ENCODE measurements at regions not wholly inside any gene's neighbourhood (a gene's known extent, or its start where the extent isn't known, plus 50 kb on each side); places are given as distances from the start of the nearest gene placed in this dataset.
"Not testable (repeated sequence)": the region's sequence is repeated elsewhere in the genome, so short reads cannot be mapped to it uniquely, and the experiment has no call there.

DNA sequence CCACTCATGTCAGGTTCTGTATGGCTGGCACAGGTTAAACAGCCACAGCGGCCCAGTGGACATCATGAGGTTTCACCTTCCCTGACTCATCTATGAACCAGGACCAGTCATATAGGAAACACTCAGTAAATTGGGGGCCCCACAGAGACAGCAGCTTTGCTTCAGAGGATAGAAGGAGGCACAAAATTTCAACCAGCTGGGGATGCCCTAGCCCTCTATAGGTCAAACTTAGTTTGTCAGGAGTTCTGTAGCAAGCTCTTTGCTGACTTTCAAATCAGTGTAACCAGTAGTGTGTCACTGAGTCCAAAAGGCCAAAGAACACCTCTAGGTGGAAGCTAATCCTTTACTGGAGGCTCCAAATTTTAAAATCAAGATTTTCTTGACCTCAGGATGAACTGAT lies 4157.8 kb upstream of the TPTE start:
- H3K4me2 ChIP-seq (ENCODE audit: low read length); H3K79me2 ChIP-seq (ENCODE audit: insufficient read depth, low read depth, low read length); H3K9me3 ChIP-seq (ENCODE audit: low read length); H3K27ac ChIP-seq (ENCODE audit: low read depth, low read length, poor library complexity, severe bottlenecking); intact Hi-C loops (cut with micrococcal nuclease; ENCODE audit: unreplicated experiment); H3K36me3 ChIP-seq (ENCODE audit: insufficient read depth, low read length); H3K4me1 ChIP-seq (ENCODE audit: insufficient read depth, low read length, poor library complexity, severe bottlenecking); DNase-seq (ENCODE audit: low spot score); BruUV-seq (replicated peaks); H3K9me2 ChIP-seq (ENCODE audit: insufficient read depth, low read length); H4K20me1 ChIP-seq (ENCODE audit: insufficient read depth, low read length); H2AFZ ChIP-seq (ENCODE audit: low read length); H3K4me3 ChIP-seq (ENCODE audit: low read depth, low read length, poor library complexity, severe bottlenecking): not testable (repeated sequence)
- ChIA-PET CTCF (ENCODE audit: unreplicated experiment) (interaction anchor here (1.9 kb wide), 1 partner anchor 10 kb away, joined by 5 read pairs; no protein-coding TSS in a partner anchor), POLR2A (interaction anchor here (5.1 kb wide), 1 partner anchor 10 kb away, joined by 53 read pairs; no protein-coding TSS in a partner anchor)

DNA sequence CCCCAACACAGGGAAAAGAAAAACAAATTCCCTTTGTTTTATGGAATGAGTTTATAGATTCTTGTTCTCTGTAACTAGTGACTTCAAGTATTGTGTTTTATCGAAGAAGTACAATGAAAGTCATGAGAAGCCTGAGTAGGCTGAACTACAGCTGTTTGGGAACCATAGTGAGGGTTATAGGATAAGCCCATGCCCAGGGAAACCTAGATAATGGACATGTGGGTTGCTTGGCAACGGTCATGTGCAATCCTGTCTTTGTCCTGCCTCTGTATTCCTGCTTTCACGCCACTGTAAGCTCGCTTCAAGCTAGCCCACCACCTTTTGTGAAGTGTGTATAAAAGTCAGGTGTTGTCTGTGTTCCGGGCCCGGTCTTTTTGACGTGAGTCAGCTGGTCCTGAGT lies 4152.6 kb upstream of the TPTE start:
- H3K4me3 ChIP-seq (ENCODE audit: low read depth, low read length, poor library complexity, severe bottlenecking); H2AFZ ChIP-seq (ENCODE audit: low read length); H4K20me1 ChIP-seq (ENCODE audit: insufficient read depth, low read length); H3K79me2 ChIP-seq (ENCODE audit: insufficient read depth, low read depth, low read length); CTCF ChIA-PET (ENCODE audit: unreplicated experiment); H3K4me2 ChIP-seq (ENCODE audit: low read length); H3K9me3 ChIP-seq (ENCODE audit: low read length); H3K9me2 ChIP-seq (ENCODE audit: insufficient read depth, low read length); H3K4me1 ChIP-seq (ENCODE audit: insufficient read depth, low read length, poor library complexity, severe bottlenecking); BruUV-seq (replicated peaks); H3K27ac ChIP-seq (ENCODE audit: low read depth, low read length, poor library complexity, severe bottlenecking); H3K36me3 ChIP-seq (ENCODE audit: insufficient read depth, low read length); intact Hi-C loops (cut with micrococcal nuclease; ENCODE audit: unreplicated experiment): not testable (repeated sequence)
- DNase-seq (ENCODE audit: low spot score): peak; percentile 0
- POLR2A ChIA-PET: interaction anchor here (2.4 kb wide), 1 partner anchor 9 kb away, joined by 12 read pairs; no protein-coding TSS in a partner anchor

DNA sequence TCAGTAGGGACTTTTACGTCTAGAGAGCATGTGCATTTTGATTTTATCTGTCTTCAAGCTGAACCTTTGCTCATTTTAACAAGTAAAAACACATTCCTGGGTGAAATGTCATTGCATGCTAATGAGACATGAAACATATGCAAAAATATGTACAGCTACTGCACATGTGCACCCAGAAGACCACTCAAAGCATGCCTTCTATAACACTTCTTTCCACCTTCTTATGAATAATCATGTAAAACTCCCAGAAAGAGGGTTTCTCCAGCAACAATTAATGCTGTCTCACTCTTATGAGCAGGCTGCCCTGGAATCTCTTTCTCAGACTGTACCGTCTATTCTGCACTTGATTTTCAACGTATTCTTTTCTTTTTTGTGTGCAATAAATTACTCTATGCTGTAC lies 4148.1 kb upstream of the TPTE start:
- POLR2A ChIA-PET: interaction anchor here (2.8 to 4.8 kb wide), 2 partner anchors 9 to 13 kb away, joined by 9 to 53 read pairs; no protein-coding TSS in a partner anchor
- intact Hi-C loops (cut with micrococcal nuclease; ENCODE audit: unreplicated experiment); H3K4me1 ChIP-seq (ENCODE audit: insufficient read depth, low read length, poor library complexity, severe bottlenecking); H3K9me3 ChIP-seq (ENCODE audit: low read length); H3K79me2 ChIP-seq (ENCODE audit: insufficient read depth, low read depth, low read length); BruUV-seq (replicated peaks); H4K20me1 ChIP-seq (ENCODE audit: insufficient read depth, low read length); H3K36me3 ChIP-seq (ENCODE audit: insufficient read depth, low read length); H2AFZ ChIP-seq (ENCODE audit: low read length); H3K9me2 ChIP-seq (ENCODE audit: insufficient read depth, low read length): not testable (repeated sequence)
- DNase-seq (ENCODE audit: low spot score): peak; percentile 43
- CTCF ChIA-PET (ENCODE audit: unreplicated experiment): interaction anchor here (1.0 kb wide), 1 partner anchor 10 kb away, joined by 5 read pairs; no protein-coding TSS in a partner anchor
- Histone ChIP-seq H3K4me3 (ENCODE audit: low read depth, low read length, poor library complexity, severe bottlenecking) (peak overlapping the region; percentile 60), H3K27ac (ENCODE audit: low read depth, low read length, poor library complexity, severe bottlenecking) (peak overlapping the region; percentile 62), H3K4me2 (ENCODE audit: low read length) (peak overlapping the region; percentile 75)

DNA sequence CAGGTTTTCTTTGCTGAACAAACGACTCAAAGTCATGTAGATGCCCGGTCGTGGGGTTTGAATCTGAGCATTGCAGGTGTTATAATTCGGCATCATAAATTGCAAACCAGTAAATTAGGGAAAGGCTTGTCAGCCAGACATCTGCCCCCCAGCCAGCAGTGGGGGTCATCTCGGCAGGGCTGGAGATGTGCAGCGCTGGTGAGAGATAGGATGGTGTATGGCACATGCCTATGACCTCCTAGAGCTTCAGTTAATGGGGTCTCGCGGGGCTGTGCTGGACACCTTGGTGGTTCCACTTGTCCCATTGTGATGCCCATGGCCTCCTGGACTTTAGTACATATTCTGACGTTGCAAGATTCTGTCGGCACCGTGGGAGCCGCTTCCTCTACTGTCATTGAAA lies 4147.2 kb upstream of the TPTE start:
- H3K9me3 ChIP-seq (ENCODE audit: low read length); H3K36me3 ChIP-seq (ENCODE audit: insufficient read depth, low read length); H4K20me1 ChIP-seq (ENCODE audit: insufficient read depth, low read length); intact Hi-C loops (cut with micrococcal nuclease; ENCODE audit: unreplicated experiment); CTCF ChIA-PET (ENCODE audit: unreplicated experiment); H3K79me2 ChIP-seq (ENCODE audit: insufficient read depth, low read depth, low read length); H3K9me2 ChIP-seq (ENCODE audit: insufficient read depth, low read length); H3K4me1 ChIP-seq (ENCODE audit: insufficient read depth, low read length, poor library complexity, severe bottlenecking); H3K4me3 ChIP-seq (ENCODE audit: low read depth, low read length, poor library complexity, severe bottlenecking); H3K27ac ChIP-seq (ENCODE audit: low read depth, low read length, poor library complexity, severe bottlenecking): not testable (repeated sequence)
- Histone ChIP-seq H2AFZ (ENCODE audit: low read length) (peak overlapping the region; percentile 30; the same call in 1 of the 2 replicates), H3K4me2 (ENCODE audit: low read length) (peak overlapping the region; percentile 34)
- TF ChIP-seq, protein P1, sequence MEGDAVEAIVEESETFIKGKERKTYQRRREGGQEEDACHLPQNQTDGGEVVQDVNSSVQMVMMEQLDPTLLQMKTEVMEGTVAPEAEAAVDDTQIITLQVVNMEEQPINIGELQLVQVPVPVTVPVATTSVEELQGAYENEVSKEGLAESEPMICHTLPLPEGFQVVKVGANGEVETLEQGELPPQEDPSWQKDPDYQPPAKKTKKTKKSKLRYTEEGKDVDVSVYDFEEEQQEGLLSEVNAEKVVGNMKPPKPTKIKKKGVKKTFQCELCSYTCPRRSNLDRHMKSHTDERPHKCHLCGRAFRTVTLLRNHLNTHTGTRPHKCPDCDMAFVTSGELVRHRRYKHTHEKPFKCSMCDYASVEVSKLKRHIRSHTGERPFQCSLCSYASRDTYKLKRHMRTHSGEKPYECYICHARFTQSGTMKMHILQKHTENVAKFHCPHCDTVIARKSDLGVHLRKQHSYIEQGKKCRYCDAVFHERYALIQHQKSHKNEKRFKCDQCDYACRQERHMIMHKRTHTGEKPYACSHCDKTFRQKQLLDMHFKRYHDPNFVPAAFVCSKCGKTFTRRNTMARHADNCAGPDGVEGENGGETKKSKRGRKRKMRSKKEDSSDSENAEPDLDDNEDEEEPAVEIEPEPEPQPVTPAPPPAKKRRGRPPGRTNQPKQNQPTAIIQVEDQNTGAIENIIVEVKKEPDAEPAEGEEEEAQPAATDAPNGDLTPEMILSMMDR (conservative IDR thresholded peaks at IDR 0.05; ENCODE audit: low read length): 0 out of 2 replicates have a peak, but pooled peaks have one; percentile 28
- peak; percentile 4 for DNase-seq (ENCODE audit: low spot score)
- POLR2A ChIA-PET: interaction anchor here (4.8 kb wide), 1 partner anchor 10 kb away, joined by 53 read pairs; no protein-coding TSS in a partner anchor
- BruUV-seq (replicated peaks): TSS peak; percentile 58

DNA sequence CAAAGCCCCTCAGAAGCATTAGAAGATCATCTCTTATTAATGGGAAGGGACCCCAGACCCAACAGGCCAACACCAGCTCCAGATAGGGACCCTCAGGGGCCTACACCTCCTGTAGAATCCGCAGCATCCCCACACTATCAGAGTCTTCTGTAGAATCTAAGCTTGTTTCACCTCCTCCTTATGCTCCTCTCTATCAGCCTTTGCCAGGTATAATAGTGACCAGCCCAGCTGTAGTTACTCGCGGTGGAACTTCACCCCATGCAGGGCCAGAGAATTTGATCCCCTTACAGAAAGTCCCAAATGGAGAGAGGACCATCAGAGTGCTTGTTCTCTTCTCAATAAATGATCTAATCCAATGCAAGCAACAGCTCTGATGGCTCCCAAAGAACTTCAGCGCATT lies 4146.5 kb upstream of the TPTE start:
- H3K4me2 ChIP-seq (ENCODE audit: low read length); H3K9me3 ChIP-seq (ENCODE audit: low read length); intact Hi-C loops (cut with micrococcal nuclease; ENCODE audit: unreplicated experiment); CTCF ChIA-PET (ENCODE audit: unreplicated experiment); H3K27ac ChIP-seq (ENCODE audit: low read depth, low read length, poor library complexity, severe bottlenecking); H3K36me3 ChIP-seq (ENCODE audit: insufficient read depth, low read length); H3K4me3 ChIP-seq (ENCODE audit: low read depth, low read length, poor library complexity, severe bottlenecking); H3K9me2 ChIP-seq (ENCODE audit: insufficient read depth, low read length); BruUV-seq (replicated peaks); H4K20me1 ChIP-seq (ENCODE audit: insufficient read depth, low read length); H3K79me2 ChIP-seq (ENCODE audit: insufficient read depth, low read depth, low read length); H2AFZ ChIP-seq (ENCODE audit: low read length); H3K4me1 ChIP-seq (ENCODE audit: insufficient read depth, low read length, poor library complexity, severe bottlenecking): not testable (repeated sequence)
- POLR2A ChIA-PET: interaction anchor here (4.8 kb wide), 1 partner anchor 11 kb away, joined by 53 read pairs; no protein-coding TSS in a partner anchor
- peak; percentile 1 for DNase-seq (ENCODE audit: low spot score)

DNA sequence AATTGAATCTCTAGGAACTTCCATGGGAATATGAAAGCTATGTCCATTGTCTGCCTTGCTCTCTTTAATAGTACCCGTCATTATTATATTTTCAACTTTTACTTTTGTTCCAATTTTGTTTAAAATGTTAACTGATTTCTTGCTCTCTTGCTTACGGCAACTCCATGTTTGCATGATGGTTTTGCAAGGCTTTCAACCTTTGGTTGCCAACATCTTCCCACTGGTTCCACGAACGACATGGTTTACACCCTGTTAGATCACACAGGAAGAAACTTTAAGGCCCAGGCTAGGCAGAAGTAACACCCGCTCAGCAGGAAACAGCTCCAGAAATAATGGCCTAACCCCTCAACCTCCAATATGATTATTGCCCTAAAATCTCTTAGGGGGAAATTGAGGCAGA lies 4145.6 kb upstream of the TPTE start:
- H3K4me1 ChIP-seq (ENCODE audit: insufficient read depth, low read length, poor library complexity, severe bottlenecking); H3K4me2 ChIP-seq (ENCODE audit: low read length); CTCF ChIA-PET (ENCODE audit: unreplicated experiment); H2AFZ ChIP-seq (ENCODE audit: low read length); H3K27ac ChIP-seq (ENCODE audit: low read depth, low read length, poor library complexity, severe bottlenecking); H3K36me3 ChIP-seq (ENCODE audit: insufficient read depth, low read length); intact Hi-C loops (cut with micrococcal nuclease; ENCODE audit: unreplicated experiment); H3K9me2 ChIP-seq (ENCODE audit: insufficient read depth, low read length); H3K4me3 ChIP-seq (ENCODE audit: low read depth, low read length, poor library complexity, severe bottlenecking); DNase-seq (ENCODE audit: low spot score); H3K79me2 ChIP-seq (ENCODE audit: insufficient read depth, low read depth, low read length); BruUV-seq (replicated peaks); H4K20me1 ChIP-seq (ENCODE audit: insufficient read depth, low read length); H3K9me3 ChIP-seq (ENCODE audit: low read length): not testable (repeated sequence)
- POLR2A ChIA-PET: interaction anchor here (4.8 kb wide), 1 partner anchor 12 kb away, joined by 53 read pairs; no protein-coding TSS in a partner anchor
